AG04449 (cell line): ENCODE measurements at regions not wholly inside any gene's neighbourhood (a gene's known extent, or its start where the extent isn't known, plus 50 kb on each side); places are given as distances from the start of the nearest gene placed in this dataset.

Experiments
- CTCF ChIA-PET: fragments of 350-600 bp; formaldehyde crosslinking; extraction: SDS; loops from one replicate; lab custom pipeline; 2021; ENCODE audit warnings: antibody characterized with exemption; lab: Yijun Ruan, JAX
- POLR2A ChIA-PET: fragments of 400-600, 350-600 bp; formaldehyde crosslinking; extraction: SDS; loops from one replicate; lab custom pipeline; 2020; ENCODE audit warnings: antibody characterized with exemption, inconsistent platforms; lab: Yijun Ruan, JAX
- DNase-seq: peaks from one replicate; pipeline ENCODE4 v3.0.0-alpha.2; 2010; ENCODE audit warnings: low read depth, low spot score
- H3K4me3 ChIP-seq: 2 replicates; pipeline ENCODE4 v1.5.1; 2011; ENCODE audit warnings: low read depth, mild to moderate bottlenecking, control low read depth, low read length
- CTCF ChIP-seq: IDR thresholded peaks from one replicate; pipeline ENCODE4 v1.5.1; 2011; ENCODE audit warnings: mild to moderate bottlenecking, moderate library complexity, low read length, control low read depth, inconsistent platforms; ENCODE audit not compliant: insufficient read depth; ENCODE audit errors: missing control alignments

- POLR2A ChIA-PET: no interaction called here
- DNase-seq: no peak
- no peak overlapping the region for H3K4me3 ChIP-seq
- no peak for TF ChIP-seq CTCF
- CTCF ChIA-PET: interaction anchor here (0.7 kb wide), 1 partner anchor 10 kb away, joined by 3 read pairs; no protein-coding TSS in a partner anchor
Observed at GRCh38 chr2:236882074-236882473, 203.6 kb upstream of the COPS8 start.

- DNase-seq: no peak
- no peak for TF ChIP-seq CTCF
- H3K4me3 ChIP-seq: no peak overlapping the region
- CTCF ChIA-PET: no interaction called here
- POLR2A ChIA-PET: no interaction called here
Observed at GRCh38 chr2:236882930-236883329, 202.8 kb upstream of the COPS8 start.

GRCh38 chr2:236883819-236884218 is 201.9 kb upstream of the COPS8 start:
- TF ChIP-seq CTCF: no peak
- DNase-seq: no peak
- CTCF ChIA-PET: no interaction called here
- POLR2A ChIA-PET: no interaction called here
- H3K4me3 ChIP-seq: no peak overlapping the region

- no peak for TF ChIP-seq CTCF
- ChIA-PET CTCF (interaction anchor here (1.0 kb wide), 1 partner anchor 9 kb away, joined by 4 read pairs; no protein-coding TSS in a partner anchor), POLR2A (no interaction called here)
- no peak overlapping the region for H3K4me3 ChIP-seq
- DNase-seq: no peak
Observed at GRCh38 chr2:236884569-236885175, 201.0 kb upstream of the COPS8 start.

GRCh38 chr2:236886456-236886855 is 199.2 kb upstream of the COPS8 start:
- DNase-seq: no peak
- no peak for TF ChIP-seq CTCF
- ChIA-PET CTCF (no interaction called here), POLR2A (no interaction called here)
- no peak overlapping the region for H3K4me3 ChIP-seq

GRCh38 chr2:236887531-236887930 is 198.2 kb upstream of the COPS8 start:
- TF ChIP-seq CTCF: no peak
- H3K4me3 ChIP-seq: no peak overlapping the region
- POLR2A ChIA-PET: no interaction called here
- CTCF ChIA-PET: interaction anchor here (0.7 kb wide), 1 partner anchor 312 kb away, joined by 3 read pairs; no protein-coding TSS in a partner anchor
- DNase-seq: no peak
